ENCODE measurements at regions not wholly inside any gene's neighbourhood (a gene's known extent, or its start where the extent isn't known, plus 50 kb on each side); places are given as distances from the start of the nearest gene placed in this dataset.

DNA sequence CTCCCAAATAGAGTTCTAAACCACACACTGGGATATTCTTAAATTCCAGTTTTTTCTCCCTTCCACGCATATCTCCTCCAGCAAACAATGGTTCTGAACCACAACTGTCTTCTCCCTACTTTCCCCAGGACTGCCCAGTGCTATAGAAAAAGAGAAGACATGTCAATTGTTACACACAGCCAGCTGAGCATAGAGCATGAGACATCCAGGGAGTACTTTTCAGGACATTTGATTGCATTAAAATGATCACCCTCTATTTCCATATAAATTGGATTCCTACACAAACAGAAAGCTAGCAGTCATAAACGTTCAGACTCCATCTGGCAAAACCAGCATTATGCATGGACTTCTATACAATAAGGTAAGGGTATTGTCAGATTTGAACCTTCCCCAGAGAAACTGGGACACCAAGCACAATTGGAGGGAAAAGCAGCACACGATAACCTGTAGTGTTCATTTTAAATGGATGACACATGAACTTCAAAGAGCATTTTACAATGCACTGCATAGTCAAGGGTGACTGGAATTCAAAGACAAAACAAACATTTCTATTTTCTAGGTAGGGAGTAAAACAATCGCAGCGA, 93.1 kb upstream of the HEY2 start:
- H3K14ac ChIP-seq (ENCODE audit: insufficient read length): no peak overlapping the region
- no peak overlapping the region for H3K9ac ChIP-seq (replicated peaks in 1 of 4; ENCODE audit: extremely low read depth in 1 of 4, low read depth in 3 of 4, low read length in 3 of 4)
- no peak overlapping the region for H4K91ac ChIP-seq (replicated peaks; ENCODE audit: insufficient read length, low read length)
- H4K20me1 ChIP-seq (replicated peaks in 1 of 2; ENCODE audit: control insufficient read depth in 1 of 2, insufficient read depth in 2 of 2, low read length in 2 of 2): no peaks in the 10 kb centered on the region
- H4K8ac ChIP-seq (ENCODE audit: extremely low read depth, insufficient read depth, low read length): no peak overlapping the region
- no peak overlapping the region for H3K56ac ChIP-seq (replicated peaks; ENCODE audit: insufficient read length, low read depth, low read length)
- ChIA-PET CTCF (ENCODE audit: partially characterized antibody) (interaction anchor here (1.2 kb wide), 1 partner anchor 25 kb away, joined by 3 read pairs; no protein-coding TSS in a partner anchor), POLR2A (ENCODE audit: partially characterized antibody) (no interaction called here)
- no peaks in the 10 kb centered on the region for H3K9me3 ChIP-seq (ENCODE audit: insufficient read depth in 2 of 2, low read depth in 1 of 2, low read length in 1 of 2)
- H3K4me1 ChIP-seq (replicated peaks in 1 of 4; ENCODE audit: control insufficient read depth in 3 of 4, insufficient read depth in 4 of 4, low read length in 3 of 4): peaks cover 0 to 2% (median 0%) of the 10 kb centered on the region in 4 experiments; a peak in 1 of 7 replicates
- no peaks in the 10 kb centered on the region for H3K79me2 ChIP-seq (ENCODE audit: control insufficient read depth in 1 of 2, insufficient read depth in 2 of 2, low read length in 2 of 2)
- no peak overlapping the region for H3K18ac ChIP-seq (ENCODE audit: extremely low read depth, low read length)
- H2BK120ac ChIP-seq (replicated peaks; ENCODE audit: low read depth, low read length): no peak overlapping the region
- H3K27ac ChIP-seq (ENCODE audit: low read depth, low read length): no peak overlapping the region
- no peaks in the 10 kb centered on the region for H3K36me3 ChIP-seq (ENCODE audit: control insufficient read depth in 2 of 4, insufficient read depth in 4 of 4, low read length in 3 of 4)
- H3K23me2 ChIP-seq (ENCODE audit: low read depth, low read length): no peaks in the 10 kb centered on the region
- no peak overlapping the region for H2BK5ac ChIP-seq (ENCODE audit: low read depth, low read length)
- H4K5ac ChIP-seq (ENCODE audit: insufficient read length, low read depth, low read length): no peak overlapping the region
- H2BK12ac ChIP-seq (ENCODE audit: low read depth, low read length): no peak overlapping the region
- no peaks in the 10 kb centered on the region for H3K79me1 ChIP-seq (ENCODE audit: low read depth, low read length)
- no peak for TF ChIP-seq CBX8 (IDR thresholded peaks at IDR 0.05; ENCODE audit: borderline replicate concordance, low read depth, low read length)
- no peak for TF ChIP-seq SP4 (IDR thresholded peaks at IDR 0.05; ENCODE audit: low read length)
- no peak for TF ChIP-seq TBP (IDR thresholded peaks at IDR 0.05; ENCODE audit: low read depth, low read length)
- TF ChIP-seq RXRA (IDR thresholded peaks at IDR 0.05; ENCODE audit: insufficient read depth, low read depth, low read length): no peak
- TF ChIP-seq KDM4A (IDR thresholded peaks at IDR 0.05; ENCODE audit: low read depth, low read length, severe bottlenecking): no peak
- TF ChIP-seq GABPA (IDR thresholded peaks at IDR 0.05; ENCODE audit: borderline replicate concordance, insufficient read depth, low read length): no peak
- no peak for TF ChIP-seq SUZ12 (IDR thresholded peaks at IDR 0.05; ENCODE audit: low read length)
- no peak for TF ChIP-seq HDAC6 (IDR thresholded peaks at IDR 0.05; ENCODE audit: low read depth, low read length)
- no peak for TF ChIP-seq KDM5A (IDR thresholded peaks at IDR 0.05; ENCODE audit: low read length)
- TF ChIP-seq TAF7 (optimal IDR thresholded peaks at IDR 0.05; ENCODE audit: borderline replicate concordance, low read depth, low read length): no peak
- TF ChIP-seq NANOG (IDR thresholded peaks at IDR 0.05; ENCODE audit: insufficient read depth, low read depth, low read length, poor library complexity, severe bottlenecking): no peak
- no peak for TF ChIP-seq KDM1A (IDR thresholded peaks at IDR 0.05; ENCODE audit: borderline replicate concordance, low read length)
- no peak overlapping the region for H3K4me3 ChIP-seq (ENCODE audit: extremely low read depth in 1 of 4, insufficient read depth in 2 of 4, low read depth in 3 of 4, low read length in 4 of 4)
- H2BK15ac ChIP-seq (ENCODE audit: low read length): no peak overlapping the region
- H2AK5ac ChIP-seq (ENCODE audit: low read depth, low read length): no peak overlapping the region
- H3K4ac ChIP-seq (replicated peaks; ENCODE audit: insufficient read length, low read depth, low read length): no peak overlapping the region
- no peaks in the 10 kb centered on the region for H3K27me3 ChIP-seq (replicated peaks in 1 of 4; ENCODE audit: control insufficient read depth in 3 of 4, extremely low read depth in 1 of 4, insufficient read depth in 3 of 4, low read length in 3 of 4)
- FAIRE-seq (no peak), DNase-seq (ENCODE audit: low read depth in 1 of 2, low spot score in 2 of 2) (no peak)
- H3K23ac ChIP-seq (ENCODE audit: insufficient read length): no peak overlapping the region
- no peak overlapping the region for H2BK20ac ChIP-seq (ENCODE audit: low read length)
- no peak overlapping the region for H2AFZ ChIP-seq (ENCODE audit: low read length)
- WGBS, 2 experiments (ENCODE audit: extremely low coverage in 1 of 2, insufficient coverage in 1 of 2, insufficient read length in 1 of 2, insufficient replicate concordance in 2 of 2, low coverage in 1 of 2, low lambda C conversion rate in 2 of 2, missing lambda C conversion rate in 1 of 2): 84% methylated on average over 5 of the region's 5 CpGs; no CpG with 5 or more reads in 1 of the 2 experiments
- no peak overlapping the region for H3K4me2 ChIP-seq (ENCODE audit: insufficient read depth in 1 of 2, low read depth in 2 of 2, low read length in 2 of 2)

Measured in H1 (cell line).